GM19372 (cell line): ENCODE measurements at regions not wholly inside any gene's neighbourhood (a gene's known extent, or its start where the extent isn't known, plus 50 kb on each side); places are given as distances from the start of the nearest gene placed in this dataset.

Experiments
- ATAC-seq: cut with Tn5 transposase; IDR thresholded peaks from one replicate; pipeline ENCODE4 v1.9.1; 2021; ENCODE audit warnings: mild to moderate bottlenecking, low read depth, moderate library complexity; ENCODE audit not compliant: unreplicated experiment

- ATAC-seq = no peak
Observed at GRCh38 chr16:76612497-76612896, 335.3 kb downstream of the CNTNAP4 start.

GRCh38 chr16:76614269-76614668, 337.1 kb downstream of the CNTNAP4 start:
- ATAC-seq = no peak

- ATAC-seq = no peak
Observed at GRCh38 chr16:76622876-76623275, 345.7 kb downstream of the CNTNAP4 start.

- ATAC-seq = no peak
Observed at GRCh38 chr16:76634847-76635697, 357.9 kb downstream of the CNTNAP4 start.

- ATAC-seq = no peak
Observed at GRCh38 chr16:76639685-76640289, 362.6 kb downstream of the CNTNAP4 start.

- ATAC-seq = no peak
Observed at GRCh38 chr16:76650582-76650981, 373.4 kb downstream of the CNTNAP4 start.

GRCh38 chr16:76653390-76654026, 376.3 kb downstream of the CNTNAP4 start:
- peak; percentile 76 for ATAC-seq

GRCh38 chr16:76654088-76654820, 377.1 kb downstream of the CNTNAP4 start:
- ATAC-seq = no peak

GRCh38 chr16:76656994-76657393, 379.8 kb downstream of the CNTNAP4 start:
- no peak for ATAC-seq

DNA sequence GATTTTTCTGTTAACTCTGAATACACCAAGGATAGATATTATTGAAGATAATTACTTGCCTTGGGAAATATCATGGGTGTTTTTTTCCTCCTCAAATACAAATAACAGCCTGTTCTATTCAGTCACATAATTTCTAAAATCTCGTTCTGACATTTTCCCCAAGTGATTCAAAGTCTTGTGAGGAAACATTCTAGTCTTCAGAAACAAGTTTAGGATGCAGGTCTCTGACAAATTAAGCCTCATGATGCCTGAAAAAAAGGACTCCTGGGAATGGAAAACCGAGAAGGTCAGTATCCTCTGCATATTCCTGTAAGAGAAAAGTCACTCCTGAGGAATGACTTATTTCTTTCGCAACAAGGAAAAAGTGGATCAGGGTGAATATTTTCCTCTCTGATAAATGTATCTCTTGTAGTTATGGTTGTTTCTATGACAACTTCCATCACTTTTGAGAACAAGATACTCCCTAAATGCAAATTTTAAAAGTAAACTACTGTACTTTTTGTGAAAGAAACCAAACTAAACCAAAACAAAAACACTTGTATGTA, 384.6 kb downstream of the CNTNAP4 start:
- no peak for ATAC-seq

DNA sequence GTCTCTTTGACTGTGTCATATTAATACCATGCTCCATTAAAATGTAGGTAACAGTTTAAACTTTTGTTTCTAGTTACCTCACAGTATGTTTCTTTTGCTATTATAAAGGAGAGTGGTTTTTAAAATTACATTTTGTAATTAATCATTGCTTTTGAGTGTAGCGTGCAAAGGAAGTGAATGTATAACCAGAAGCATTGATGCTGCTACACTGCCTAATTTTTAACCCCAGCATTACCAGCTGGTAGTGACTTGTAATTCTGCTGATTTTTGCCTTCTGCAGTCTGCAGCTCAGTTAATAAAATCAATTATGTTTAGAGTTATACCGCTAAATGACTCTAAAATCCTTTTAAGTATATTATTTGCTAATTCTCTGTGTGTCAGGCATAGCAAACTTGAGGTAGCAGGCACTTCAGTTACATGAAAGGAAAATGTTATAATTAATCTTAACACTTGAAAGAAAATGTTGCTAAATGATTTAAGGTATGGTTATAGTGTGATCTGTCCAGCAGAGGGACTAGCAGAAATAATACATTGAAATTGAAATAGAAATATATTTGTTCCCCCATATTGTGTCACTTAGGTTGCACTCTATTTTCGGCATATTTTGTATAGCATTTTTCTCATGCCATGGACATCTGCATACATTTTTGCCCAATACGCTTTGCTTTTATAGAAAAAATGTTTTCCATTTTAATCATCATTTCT, 388.5 kb downstream of the CNTNAP4 start:
- no peak for ATAC-seq

- ATAC-seq = no peak
Observed at GRCh38 chr16:76668207-76668725, 391.1 kb downstream of the CNTNAP4 start.

DNA sequence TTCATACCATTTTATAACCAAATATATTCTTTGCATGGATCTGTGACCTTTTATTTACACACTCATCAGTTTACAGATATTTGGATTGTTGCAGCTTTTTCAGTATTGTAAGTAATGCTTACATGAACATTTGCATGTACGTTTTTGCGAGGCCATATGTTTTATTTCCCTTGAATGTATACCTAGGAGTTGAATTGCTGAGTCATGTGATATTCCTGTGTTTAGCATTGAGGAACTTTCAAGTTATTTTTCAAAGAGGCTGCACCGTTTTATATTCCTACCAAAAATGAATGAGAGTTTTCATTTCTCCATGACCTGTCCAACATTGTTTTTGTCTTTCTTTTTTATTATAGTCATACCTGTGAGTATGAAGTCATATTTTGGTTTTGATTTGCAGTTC, 392.1 kb downstream of the CNTNAP4 start:
- ATAC-seq = no peak

- ATAC-seq = no peak
Observed at GRCh38 chr16:76670125-76670857, 393.1 kb downstream of the CNTNAP4 start.

DNA sequence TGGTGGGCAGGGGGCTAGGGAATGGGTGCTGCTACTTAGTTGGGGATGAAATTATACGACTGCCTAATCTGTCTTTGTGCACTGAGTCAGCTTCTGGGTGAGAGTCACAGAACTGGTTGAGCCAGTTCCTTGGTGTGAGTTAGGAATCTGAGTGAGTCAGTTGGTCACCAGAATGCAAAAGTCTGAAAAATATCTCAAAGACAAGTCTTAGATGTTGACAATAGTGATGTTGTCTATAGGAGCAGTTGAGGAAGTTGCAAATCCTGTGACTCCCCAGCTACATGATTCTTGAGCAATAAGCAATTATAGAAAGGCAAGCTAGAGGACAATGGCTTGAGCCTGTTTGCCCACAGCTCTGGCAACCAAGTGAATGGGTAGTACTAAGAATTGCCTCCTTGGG, 399.2 kb downstream of the CNTNAP4 start:
- no peak for ATAC-seq

- ATAC-seq = no peak
Observed at GRCh38 chr16:76681296-76681695, 404.1 kb downstream of the CNTNAP4 start.

DNA sequence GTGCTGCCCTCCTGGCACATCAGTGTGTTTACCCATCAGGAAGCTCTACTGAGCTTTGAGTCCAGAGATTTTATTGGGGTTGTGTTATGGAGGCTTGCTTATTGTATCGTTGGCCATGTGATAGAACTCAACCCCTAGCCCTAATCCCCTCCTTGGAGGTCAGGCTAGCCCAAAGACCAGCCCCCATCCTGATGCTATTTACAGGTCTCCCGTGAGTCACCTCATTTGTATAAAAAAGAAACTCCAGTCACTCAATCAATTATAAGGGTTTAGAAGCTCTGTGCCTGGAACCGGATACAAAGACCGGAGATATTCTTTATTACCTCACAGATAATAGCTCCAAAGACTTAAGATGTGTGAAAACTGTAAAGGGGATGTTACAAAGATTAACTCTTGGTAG, 405.9 kb downstream of the CNTNAP4 start:
- no peak for ATAC-seq

GRCh38 chr16:76696876-76697275, 419.7 kb downstream of the CNTNAP4 start:
- no peak for ATAC-seq

GRCh38 chr16:76705892-76706291, 428.7 kb downstream of the CNTNAP4 start:
- ATAC-seq = no peak
